ENCODE measurements at regions not wholly inside any gene's neighbourhood (a gene's known extent, or its start where the extent isn't known, plus 50 kb on each side); places are given as distances from the start of the nearest gene placed in this dataset.

- Histone ChIP-seq H3K27me3 (ENCODE audit: insufficient read depth, low read depth) (no peaks in the 10 kb centered on the region), H4K20me1 (ENCODE audit: insufficient read depth) (no peaks in the 10 kb centered on the region), H3K4me3 (no peak overlapping the region), H2AFZ (no peak overlapping the region), H3K4me1 (replicated peaks; ENCODE audit: insufficient read depth) (no peaks in the 10 kb centered on the region), H3K79me2 (ENCODE audit: low read depth) (no peaks in the 10 kb centered on the region), H3K36me3 (ENCODE audit: low read depth) (no peaks in the 10 kb centered on the region), H3K9me2 (ENCODE audit: insufficient read depth) (no peaks in the 10 kb centered on the region), H3K9me3 (ENCODE audit: insufficient read depth, low read depth) (no peaks in the 10 kb centered on the region), H3K4me2 (no peak overlapping the region), H3K27ac (no peak overlapping the region), H3F3A (ENCODE audit: insufficient read depth, low read depth) (no peaks in the 10 kb centered on the region)
- TF ChIP-seq EZH2 (IDR thresholded peaks at IDR 0.05; ENCODE audit: low read depth): no peak
- no peak for TF ChIP-seq CTCF (conservative IDR thresholded peaks at IDR 0.05)
- no peak for DNase-seq
- intact Hi-C loops (cut with micrococcal nuclease; ENCODE audit: unreplicated experiment): no loop called here
- ChIA-PET POLR2A (ENCODE audit: unreplicated experiment) (no interaction called here), CTCF (no interaction called here)
- BruUV-seq (replicated peaks): no TSS peak
Measured at GRCh38 chr2:151009437-151010175, 252.1 kb downstream of the RBM43 start.

GRCh38 chr2:151007365-151007764, 254.3 kb downstream of the RBM43 start:
- BruUV-seq (replicated peaks): no TSS peak

GRCh38 chr2:151002959-151003600, 258.6 kb downstream of the RBM43 start:
- Histone ChIP-seq H3K4me1 (replicated peaks; ENCODE audit: insufficient read depth) (no peaks in the 10 kb centered on the region), H3K79me2 (ENCODE audit: low read depth) (no peaks in the 10 kb centered on the region), H3K27me3 (ENCODE audit: insufficient read depth, low read depth) (no peaks in the 10 kb centered on the region), H4K20me1 (ENCODE audit: insufficient read depth) (no peaks in the 10 kb centered on the region), H3K4me2 (no peak overlapping the region), H3K4me3 (no peak overlapping the region), H3K36me3 (ENCODE audit: low read depth) (no peaks in the 10 kb centered on the region), H3K27ac (no peak overlapping the region), H3F3A (ENCODE audit: insufficient read depth, low read depth) (no peaks in the 10 kb centered on the region), H3K9me2 (ENCODE audit: insufficient read depth) (no peaks in the 10 kb centered on the region), H2AFZ (no peak overlapping the region), H3K9me3 (ENCODE audit: insufficient read depth, low read depth) (no peaks in the 10 kb centered on the region)
- TF ChIP-seq EZH2 (IDR thresholded peaks at IDR 0.05; ENCODE audit: low read depth) (no peak), CTCF (conservative IDR thresholded peaks at IDR 0.05) (no peak)
- DNase-seq: no peak
- intact Hi-C loops (cut with micrococcal nuclease; ENCODE audit: unreplicated experiment): no loop called here
- ChIA-PET CTCF (no interaction called here), POLR2A (ENCODE audit: unreplicated experiment) (no interaction called here)
- no TSS peak for BruUV-seq (replicated peaks)

More at GRCh38 chr2:151007365-151007764, 254.3 kb downstream of the RBM43 start:
- Histone ChIP-seq H3K9me3 (ENCODE audit: insufficient read depth, low read depth) (no peaks in the 10 kb centered on the region), H3K4me1 (replicated peaks; ENCODE audit: insufficient read depth) (no peaks in the 10 kb centered on the region), H4K20me1 (ENCODE audit: insufficient read depth) (no peaks in the 10 kb centered on the region), H3K36me3 (ENCODE audit: low read depth) (no peaks in the 10 kb centered on the region), H3K4me3 (no peak overlapping the region), H2AFZ (no peak overlapping the region), H3K27me3 (ENCODE audit: insufficient read depth, low read depth) (no peaks in the 10 kb centered on the region), H3F3A (ENCODE audit: insufficient read depth, low read depth) (no peaks in the 10 kb centered on the region), H3K4me2 (no peak overlapping the region), H3K79me2 (ENCODE audit: low read depth) (no peaks in the 10 kb centered on the region), H3K27ac (no peak overlapping the region), H3K9me2 (ENCODE audit: insufficient read depth) (no peaks in the 10 kb centered on the region)
- intact Hi-C loops (cut with micrococcal nuclease; ENCODE audit: unreplicated experiment): no loop called here
- ChIA-PET POLR2A (ENCODE audit: unreplicated experiment) (no interaction called here), CTCF (no interaction called here)
- TF ChIP-seq EZH2 (IDR thresholded peaks at IDR 0.05; ENCODE audit: low read depth) (no peak), CTCF (conservative IDR thresholded peaks at IDR 0.05) (no peak)
- no peak for DNase-seq

Measured in PC-9 (cell line).